T-helper 1 cell treated with Interleukin-12 subunit alpha and Interleukin-12 subunit beta and Interleukin-4 antibody, amounts not matched to agents 30 ng/mL and 1 ng/mL, for 36 hours (primary cell): ENCODE measurements at regions not wholly inside any gene's neighbourhood (a gene's known extent, or its start where the extent isn't known, plus 50 kb on each side); places are given as distances from the start of the nearest gene placed in this dataset.
"Not testable (repeated sequence)": the region's sequence is repeated elsewhere in the genome, so short reads cannot be mapped to it uniquely, and the experiment has no call there.

Experiments used
- intact Hi-C: fragments of 100-400 bp; cut with micrococcal nuclease; formaldehyde crosslinking; loops from one replicate; pipeline ENCODE4 v1.15.1; 2024

- intact Hi-C loops: not testable (repeated sequence)
These were observed 2742.7 kb downstream of the ARAP2 start for GRCh38 chr4:33501587-33501986.

- intact Hi-C loops: no loop called here
These were observed 2731.9 kb downstream of the ARAP2 start for GRCh38 chr4:33512397-33512796.

DNA sequence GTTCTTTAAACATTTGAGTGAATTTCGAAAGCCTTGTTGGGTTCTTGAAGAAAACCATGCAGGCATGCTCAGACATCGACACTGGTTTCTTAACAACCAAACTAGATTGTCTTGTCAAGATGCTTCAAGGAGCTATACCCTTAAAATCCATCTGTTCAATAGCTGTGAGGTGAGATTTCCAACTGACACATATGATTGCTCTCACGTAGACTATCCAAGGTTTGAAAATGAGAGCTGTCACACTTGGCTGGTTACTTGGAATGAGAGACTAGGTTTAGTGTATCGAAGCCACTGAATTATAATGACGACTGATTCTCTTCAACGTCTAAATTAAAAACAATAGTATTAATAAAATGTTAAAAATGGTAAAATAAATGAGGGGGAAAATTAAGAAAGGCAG lies 2725.5 kb downstream of the ARAP2 start:
- intact Hi-C loops: no loop called here

DNA sequence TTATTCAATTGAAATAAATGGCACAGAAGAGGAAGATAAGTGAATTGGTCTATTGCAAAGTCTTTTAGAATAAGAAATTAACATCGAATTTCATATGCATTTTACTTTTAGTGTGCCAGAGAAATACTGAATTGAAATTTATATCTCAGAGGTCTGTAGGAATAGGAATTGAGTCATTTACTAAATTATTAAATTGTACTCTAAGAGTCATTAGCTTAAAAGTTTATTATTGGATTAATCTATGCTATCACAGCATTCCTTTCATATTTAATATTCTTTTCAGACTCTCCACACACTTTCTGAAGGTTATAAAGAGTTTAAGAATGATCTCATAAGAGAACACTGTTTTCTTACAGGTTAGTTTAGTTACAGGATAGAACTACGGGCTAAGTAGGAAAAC lies 2711.5 kb downstream of the ARAP2 start:
- intact Hi-C loops: no loop called here

GRCh38 chr4:33536898-33537297 lies 2707.4 kb downstream of the ARAP2 start:
- intact Hi-C loops: no loop called here

- intact Hi-C loops: no loop called here
These were observed 2706.8 kb downstream of the ARAP2 start for GRCh38 chr4:33537527-33537926.

- intact Hi-C loops: no loop called here
These were observed 2700.3 kb downstream of the ARAP2 start for GRCh38 chr4:33543941-33544450.

- intact Hi-C loops: no loop called here
These were observed 2693.1 kb downstream of the ARAP2 start for GRCh38 chr4:33551244-33551643.

- intact Hi-C loops: no loop called here
These were observed 2683.1 kb downstream of the ARAP2 start for GRCh38 chr4:33561259-33561658.

- intact Hi-C loops: no loop called here
These were observed 2677.7 kb downstream of the ARAP2 start for GRCh38 chr4:33566649-33567048.

GRCh38 chr4:33577791-33578190 lies 2666.5 kb downstream of the ARAP2 start:
- intact Hi-C loops: no loop called here

DNA sequence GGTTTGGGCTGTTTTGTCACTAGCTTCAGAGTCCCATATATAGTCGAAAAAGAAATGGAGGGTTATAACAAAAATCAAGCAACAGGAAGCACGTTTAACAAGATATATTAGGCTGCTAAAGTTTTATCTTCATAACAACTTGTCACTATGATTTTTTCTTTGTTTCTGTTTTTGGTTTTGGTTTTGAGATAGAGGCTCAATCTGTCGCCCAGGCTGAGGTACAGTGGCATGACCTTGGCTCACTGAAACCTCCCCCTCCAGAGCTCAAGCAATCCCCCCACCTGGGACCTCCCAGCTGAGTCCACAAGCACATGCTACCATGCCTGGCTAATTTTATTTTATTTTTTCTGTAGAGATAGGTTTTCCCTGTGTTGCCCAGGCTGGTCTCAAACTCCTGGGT lies 2664.4 kb downstream of the ARAP2 start:
- intact Hi-C loops: no loop called here

DNA sequence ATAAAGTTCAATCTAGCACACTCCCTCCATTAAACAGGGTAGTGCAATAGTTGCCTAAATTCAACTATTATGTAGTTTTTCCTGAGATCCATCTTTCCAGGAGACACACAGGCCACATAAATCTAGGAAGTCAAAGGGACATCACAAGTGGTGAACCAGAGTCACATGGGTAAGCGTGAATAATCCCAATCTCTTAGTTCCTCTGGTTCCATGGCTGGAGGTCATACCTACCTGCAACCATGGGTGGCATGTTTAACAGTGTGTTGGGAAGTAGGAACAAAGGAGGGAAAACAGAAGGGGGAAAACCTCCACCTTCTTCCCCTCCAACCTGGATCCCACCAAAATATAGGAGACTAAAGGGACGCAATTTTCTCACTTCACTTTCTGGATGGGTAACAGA lies 2651.6 kb downstream of the ARAP2 start:
- intact Hi-C loops: no loop called here

GRCh38 chr4:33606951-33607350 lies 2637.4 kb downstream of the ARAP2 start:
- intact Hi-C loops: loop anchor here (5.0 kb wide), 1 partner anchor 545 kb away; no protein-coding TSS in a partner anchor

DNA sequence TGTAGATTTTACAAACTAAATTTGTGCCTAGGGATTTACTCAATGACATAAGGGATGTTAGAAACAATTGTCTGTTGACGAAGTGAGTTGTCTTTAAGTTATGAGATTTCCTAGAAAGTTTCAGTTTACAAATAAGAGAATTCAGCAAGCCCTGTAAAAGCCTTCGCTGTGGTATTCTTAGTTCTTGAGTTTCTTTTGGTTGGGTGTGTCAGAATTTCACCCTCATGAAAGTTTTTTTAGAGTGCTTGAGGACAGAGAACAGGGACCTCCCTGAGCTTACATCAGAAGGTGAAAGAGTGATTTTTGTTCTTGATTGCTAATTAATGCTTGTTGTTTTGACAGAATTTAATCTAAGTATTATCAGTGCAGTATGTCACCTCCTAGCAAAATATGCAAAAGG lies 2628.2 kb downstream of the ARAP2 start:
- intact Hi-C loops: no loop called here

- intact Hi-C loops: no loop called here
These were observed 2618.6 kb downstream of the ARAP2 start for GRCh38 chr4:33625748-33626147.

DNA sequence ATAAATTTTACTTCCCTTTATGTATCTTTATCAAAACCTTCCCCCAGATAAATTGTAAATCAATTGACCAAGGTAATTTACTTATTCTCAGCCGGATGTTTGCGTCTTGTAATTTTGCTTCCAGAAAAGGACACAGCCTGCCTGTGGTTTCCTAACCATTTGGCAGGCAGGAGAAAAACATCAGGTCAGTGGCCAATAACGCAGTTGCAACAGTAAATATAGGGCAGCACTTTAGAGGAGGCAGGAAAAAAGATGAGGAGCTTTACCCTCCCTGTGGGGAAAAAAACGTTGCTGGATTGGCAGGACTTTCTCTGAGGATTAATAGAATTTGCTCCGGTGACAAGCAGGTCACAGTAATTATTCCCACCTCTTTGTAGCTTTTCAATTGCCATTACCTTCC lies 2618.1 kb downstream of the ARAP2 start:
- intact Hi-C loops: no loop called here

GRCh38 chr4:33628296-33628695 lies 2616.0 kb downstream of the ARAP2 start:
- intact Hi-C loops: no loop called here

DNA sequence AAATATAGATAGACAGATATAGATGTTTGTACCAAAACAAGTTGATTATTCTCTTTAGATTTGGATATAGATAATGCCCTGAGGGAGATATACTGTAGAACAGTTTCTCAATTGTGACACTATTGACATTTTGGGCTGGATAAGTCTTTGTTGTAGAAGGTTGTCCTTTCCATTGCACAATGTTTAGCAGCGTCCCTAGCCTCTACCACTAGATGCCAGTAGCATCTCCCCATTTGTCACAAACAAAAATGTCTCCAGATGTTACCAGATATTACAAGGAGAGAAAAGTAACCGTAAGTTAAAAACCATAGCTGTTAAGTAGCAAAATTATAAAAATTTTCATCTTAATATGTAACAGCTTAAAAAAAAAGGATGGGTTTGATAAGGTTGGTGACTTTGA lies 2595.3 kb downstream of the ARAP2 start:
- intact Hi-C loops: no loop called here

DNA sequence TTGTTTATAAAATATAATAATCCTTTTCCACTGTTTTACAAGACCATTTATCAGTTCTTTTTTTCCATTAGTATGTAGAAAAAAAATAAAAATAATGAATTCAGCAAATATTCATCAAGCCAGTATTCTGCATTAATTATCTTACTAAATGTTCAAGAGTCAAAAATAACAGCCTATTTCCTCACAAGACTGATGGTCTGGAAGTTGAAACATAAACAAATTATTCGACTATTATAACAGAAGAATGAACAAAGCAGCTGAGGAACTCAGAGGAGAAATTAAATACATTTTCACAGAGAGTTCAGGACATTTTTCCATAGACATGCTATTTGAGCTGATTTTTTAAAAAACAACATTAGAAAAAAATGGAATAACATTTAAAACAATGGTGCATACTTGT lies 2594.8 kb downstream of the ARAP2 start:
- intact Hi-C loops: no loop called here

DNA sequence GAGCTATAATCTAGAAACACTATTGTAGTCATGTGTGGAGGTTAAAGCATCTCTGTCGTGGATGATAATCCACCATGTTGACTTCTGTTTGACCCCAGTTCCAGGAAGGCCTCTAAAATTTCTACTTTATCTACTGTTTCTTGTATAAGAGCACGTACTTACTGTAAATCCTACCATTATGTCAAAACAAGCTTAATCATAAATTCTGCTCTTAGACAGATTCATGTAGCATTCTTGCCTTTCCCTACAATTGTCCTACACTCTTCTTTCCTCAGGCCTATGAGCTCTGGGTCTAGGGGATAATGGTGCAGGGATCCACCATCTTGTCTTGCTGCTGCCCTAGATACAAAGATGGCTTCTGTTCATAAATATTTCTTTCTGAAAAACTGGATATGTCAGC lies 2594.3 kb downstream of the ARAP2 start:
- intact Hi-C loops: no loop called here

GRCh38 chr4:33658971-33659370 lies 2585.3 kb downstream of the ARAP2 start:
- intact Hi-C loops: no loop called here

DNA sequence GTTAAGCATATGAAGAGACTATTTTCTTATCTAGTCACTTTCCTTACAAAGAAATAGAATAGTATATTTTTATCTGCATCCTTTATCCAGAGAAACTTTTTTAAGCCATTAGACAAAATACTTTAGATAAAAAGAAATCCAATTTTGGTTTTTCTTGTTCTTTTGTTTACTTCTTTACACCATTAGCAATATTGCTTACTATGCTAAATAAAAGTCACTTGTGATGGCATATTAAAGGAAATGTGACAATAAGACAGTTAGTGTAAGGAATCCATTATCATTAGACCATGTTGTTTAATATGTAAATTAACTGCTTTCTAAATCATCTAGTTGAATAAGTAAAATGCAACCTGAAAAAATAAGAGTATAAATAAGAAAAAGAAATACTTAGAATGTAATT lies 2582.7 kb downstream of the ARAP2 start:
- intact Hi-C loops: no loop called here

- intact Hi-C loops: no loop called here
These were observed 2558.4 kb downstream of the ARAP2 start for GRCh38 chr4:33685939-33686338.
